K562 (cell line): ENCODE measurements at regions not wholly inside any gene's neighbourhood (a gene's known extent, or its start where the extent isn't known, plus 50 kb on each side); places are given as distances from the start of the nearest gene placed in this dataset.

ENCODE experiments used
- ADNP ChIP-seq: fragments of 200-800 bp; sonication (Bioruptor generic); IDR thresholded peaks from 2 replicates; pipeline ENCODE4 v1.6.1; 2016; ENCODE audit warnings: missing genetic modification characterization, missing compliant biosample characterization
- BRD4 ChIP-seq: fragments of 200-600 bp; sonication (generic); IDR thresholded peaks from 2 replicates; pipeline ENCODE4 v1.6.1; 2017; ENCODE audit warnings: inconsistent platforms
- CREBBP ChIP-seq: IDR thresholded peaks from one replicate; pipeline ENCODE4 v1.6.1; 2012; ENCODE audit warnings: low read depth, mild to moderate bottlenecking, control low read depth, inconsistent platforms, low read length
- FOXJ3 ChIP-seq: sonication (generic); formaldehyde crosslinking; IDR thresholded peaks from 2 replicates; pipeline ENCODE4 v1.4.0; 2020; ENCODE audit warnings: mild to moderate bottlenecking, missing genetic modification reagents
- HNRNPH1 ChIP-seq: fragments of 200-400 bp; formaldehyde crosslinking; optimal IDR thresholded peaks from 2 replicates; pipeline ENCODE3; 2017; ENCODE audit warnings: low read depth, mild to moderate bottlenecking, low read length, moderate library complexity
- MCM3 ChIP-seq: fragments of 450-650 bp; IDR thresholded peaks from 2 replicates; pipeline ENCODE4 v1.6.1; 2016
- RNF2 ChIP-seq: sonication (generic); IDR thresholded peaks from 2 replicates; pipeline ENCODE4 v1.6.1; 2016
- SMARCC2 ChIP-seq: fragments of 450-650 bp; IDR thresholded peaks from 2 replicates; pipeline ENCODE4 v1.6.1; 2017; ENCODE audit warnings: antibody characterized with exemption, moderate library complexity, mild to moderate bottlenecking, low read depth
- TF ChIP-seq, protein P1 (sequence below): IDR thresholded peaks from 3 replicates; pipeline ENCODE4 v1.6.1; 2011; ENCODE audit warnings: borderline replicate concordance, mild to moderate bottlenecking; ENCODE audit not compliant: insufficient read length, insufficient read depth
- TF ChIP-seq, protein P2 (sequence below): fragments of 250-450 bp; sonication (Bioruptor Pico); IDR thresholded peaks from 2 replicates; pipeline ENCODE4 v1.9.0; 2021; ENCODE audit warnings: mild to moderate bottlenecking, inconsistent platforms
- TF ChIP-seq, protein P3 (sequence below): fragments of 250-450 bp; sonication (Bioruptor Pico); IDR thresholded peaks from 2 replicates; pipeline ENCODE4 v1.5.0; 2020; ENCODE audit warnings: mild to moderate bottlenecking
- TF ChIP-seq, protein P4 (sequence below): sonication (generic); formaldehyde crosslinking; IDR thresholded peaks from 2 replicates; pipeline ENCODE4 v1.8.0; 2022; ENCODE audit warnings: mild to moderate bottlenecking, missing genetic modification reagents
- TF ChIP-seq, protein P5 (sequence below): fragments of 450-650 bp; IDR thresholded peaks from 2 replicates; pipeline ENCODE4 v1.6.1; 2014; ENCODE audit warnings: low read depth, mild to moderate bottlenecking, moderate library complexity, borderline replicate concordance
- TF ChIP-seq, protein P6 (sequence below): fragments of 450-650 bp; IDR thresholded peaks from 2 replicates; pipeline ENCODE4 v1.7.1; 2018; ENCODE audit warnings: mild to moderate bottlenecking, low read depth; ENCODE audit not compliant: partially characterized antibody
- TF ChIP-seq, protein P7 (sequence below): sonication (generic); formaldehyde crosslinking; IDR thresholded peaks from 2 replicates; pipeline ENCODE4 v1.8.1; 2023; ENCODE audit warnings: mild to moderate bottlenecking, missing genetic modification reagents

DNA sequence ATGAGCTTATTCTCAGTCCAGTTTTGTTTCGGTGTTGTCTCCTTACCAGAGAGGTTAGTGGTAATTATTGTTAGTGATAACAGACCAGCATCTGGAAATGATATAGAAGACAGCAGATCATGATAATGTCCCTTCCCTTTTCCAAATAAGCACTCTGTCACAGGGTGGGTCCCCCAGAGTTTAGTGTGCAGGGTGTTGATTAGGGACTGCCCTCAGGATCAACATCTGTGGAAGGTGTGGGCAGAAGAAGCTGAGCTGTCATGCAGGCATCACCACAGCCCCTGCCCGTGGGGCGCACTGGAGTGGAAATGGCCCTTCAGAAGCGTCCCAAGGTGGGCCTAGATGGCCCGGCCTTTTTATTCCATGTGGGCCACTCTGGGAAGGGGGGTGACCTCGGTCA is 67.6 kb upstream of the DTNBP1 start (continued):
- TF ChIP-seq, protein P1, sequence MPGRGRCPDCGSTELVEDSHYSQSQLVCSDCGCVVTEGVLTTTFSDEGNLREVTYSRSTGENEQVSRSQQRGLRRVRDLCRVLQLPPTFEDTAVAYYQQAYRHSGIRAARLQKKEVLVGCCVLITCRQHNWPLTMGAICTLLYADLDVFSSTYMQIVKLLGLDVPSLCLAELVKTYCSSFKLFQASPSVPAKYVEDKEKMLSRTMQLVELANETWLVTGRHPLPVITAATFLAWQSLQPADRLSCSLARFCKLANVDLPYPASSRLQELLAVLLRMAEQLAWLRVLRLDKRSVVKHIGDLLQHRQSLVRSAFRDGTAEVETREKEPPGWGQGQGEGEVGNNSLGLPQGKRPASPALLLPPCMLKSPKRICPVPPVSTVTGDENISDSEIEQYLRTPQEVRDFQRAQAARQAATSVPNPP, result no peak
- TF ChIP-seq, protein P2, sequence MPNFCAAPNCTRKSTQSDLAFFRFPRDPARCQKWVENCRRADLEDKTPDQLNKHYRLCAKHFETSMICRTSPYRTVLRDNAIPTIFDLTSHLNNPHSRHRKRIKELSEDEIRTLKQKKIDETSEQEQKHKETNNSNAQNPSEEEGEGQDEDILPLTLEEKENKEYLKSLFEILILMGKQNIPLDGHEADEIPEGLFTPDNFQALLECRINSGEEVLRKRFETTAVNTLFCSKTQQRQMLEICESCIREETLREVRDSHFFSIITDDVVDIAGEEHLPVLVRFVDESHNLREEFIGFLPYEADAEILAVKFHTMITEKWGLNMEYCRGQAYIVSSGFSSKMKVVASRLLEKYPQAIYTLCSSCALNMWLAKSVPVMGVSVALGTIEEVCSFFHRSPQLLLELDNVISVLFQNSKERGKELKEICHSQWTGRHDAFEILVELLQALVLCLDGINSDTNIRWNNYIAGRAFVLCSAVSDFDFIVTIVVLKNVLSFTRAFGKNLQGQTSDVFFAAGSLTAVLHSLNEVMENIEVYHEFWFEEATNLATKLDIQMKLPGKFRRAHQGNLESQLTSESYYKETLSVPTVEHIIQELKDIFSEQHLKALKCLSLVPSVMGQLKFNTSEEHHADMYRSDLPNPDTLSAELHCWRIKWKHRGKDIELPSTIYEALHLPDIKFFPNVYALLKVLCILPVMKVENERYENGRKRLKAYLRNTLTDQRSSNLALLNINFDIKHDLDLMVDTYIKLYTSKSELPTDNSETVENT (CRISPR knock-in tag), result no peak
- no peak for TF ChIP-seq MCM3
- no peak for TF ChIP-seq BRD4
- TF ChIP-seq, protein P3, sequence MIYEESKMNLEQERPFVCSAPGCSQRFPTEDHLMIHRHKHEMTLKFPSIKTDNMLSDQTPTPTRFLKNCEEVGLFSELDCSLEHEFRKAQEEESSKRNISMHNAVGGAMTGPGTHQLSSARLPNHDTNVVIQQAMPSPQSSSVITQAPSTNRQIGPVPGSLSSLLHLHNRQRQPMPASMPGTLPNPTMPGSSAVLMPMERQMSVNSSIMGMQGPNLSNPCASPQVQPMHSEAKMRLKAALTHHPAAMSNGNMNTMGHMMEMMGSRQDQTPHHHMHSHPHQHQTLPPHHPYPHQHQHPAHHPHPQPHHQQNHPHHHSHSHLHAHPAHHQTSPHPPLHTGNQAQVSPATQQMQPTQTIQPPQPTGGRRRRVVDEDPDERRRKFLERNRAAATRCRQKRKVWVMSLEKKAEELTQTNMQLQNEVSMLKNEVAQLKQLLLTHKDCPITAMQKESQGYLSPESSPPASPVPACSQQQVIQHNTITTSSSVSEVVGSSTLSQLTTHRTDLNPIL (CRISPR knock-in tag), result no peak
- TF ChIP-seq, protein P4, sequence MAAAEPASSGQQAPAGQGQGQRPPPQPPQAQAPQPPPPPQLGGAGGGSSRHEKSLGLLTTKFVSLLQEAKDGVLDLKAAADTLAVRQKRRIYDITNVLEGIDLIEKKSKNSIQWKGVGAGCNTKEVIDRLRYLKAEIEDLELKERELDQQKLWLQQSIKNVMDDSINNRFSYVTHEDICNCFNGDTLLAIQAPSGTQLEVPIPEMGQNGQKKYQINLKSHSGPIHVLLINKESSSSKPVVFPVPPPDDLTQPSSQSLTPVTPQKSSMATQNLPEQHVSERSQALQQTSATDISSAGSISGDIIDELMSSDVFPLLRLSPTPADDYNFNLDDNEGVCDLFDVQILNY, result no peak
- TF ChIP-seq CREBBP, result no peak
- TF ChIP-seq, protein P5, sequence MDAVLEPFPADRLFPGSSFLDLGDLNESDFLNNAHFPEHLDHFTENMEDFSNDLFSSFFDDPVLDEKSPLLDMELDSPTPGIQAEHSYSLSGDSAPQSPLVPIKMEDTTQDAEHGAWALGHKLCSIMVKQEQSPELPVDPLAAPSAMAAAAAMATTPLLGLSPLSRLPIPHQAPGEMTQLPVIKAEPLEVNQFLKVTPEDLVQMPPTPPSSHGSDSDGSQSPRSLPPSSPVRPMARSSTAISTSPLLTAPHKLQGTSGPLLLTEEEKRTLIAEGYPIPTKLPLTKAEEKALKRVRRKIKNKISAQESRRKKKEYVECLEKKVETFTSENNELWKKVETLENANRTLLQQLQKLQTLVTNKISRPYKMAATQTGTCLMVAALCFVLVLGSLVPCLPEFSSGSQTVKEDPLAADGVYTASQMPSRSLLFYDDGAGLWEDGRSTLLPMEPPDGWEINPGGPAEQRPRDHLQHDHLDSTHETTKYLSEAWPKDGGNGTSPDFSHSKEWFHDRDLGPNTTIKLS, result no peak
- TF ChIP-seq FOXJ3 (CRISPR knock-in tag), result no peak
- TF ChIP-seq RNF2, result no peak
- TF ChIP-seq, protein P6, sequence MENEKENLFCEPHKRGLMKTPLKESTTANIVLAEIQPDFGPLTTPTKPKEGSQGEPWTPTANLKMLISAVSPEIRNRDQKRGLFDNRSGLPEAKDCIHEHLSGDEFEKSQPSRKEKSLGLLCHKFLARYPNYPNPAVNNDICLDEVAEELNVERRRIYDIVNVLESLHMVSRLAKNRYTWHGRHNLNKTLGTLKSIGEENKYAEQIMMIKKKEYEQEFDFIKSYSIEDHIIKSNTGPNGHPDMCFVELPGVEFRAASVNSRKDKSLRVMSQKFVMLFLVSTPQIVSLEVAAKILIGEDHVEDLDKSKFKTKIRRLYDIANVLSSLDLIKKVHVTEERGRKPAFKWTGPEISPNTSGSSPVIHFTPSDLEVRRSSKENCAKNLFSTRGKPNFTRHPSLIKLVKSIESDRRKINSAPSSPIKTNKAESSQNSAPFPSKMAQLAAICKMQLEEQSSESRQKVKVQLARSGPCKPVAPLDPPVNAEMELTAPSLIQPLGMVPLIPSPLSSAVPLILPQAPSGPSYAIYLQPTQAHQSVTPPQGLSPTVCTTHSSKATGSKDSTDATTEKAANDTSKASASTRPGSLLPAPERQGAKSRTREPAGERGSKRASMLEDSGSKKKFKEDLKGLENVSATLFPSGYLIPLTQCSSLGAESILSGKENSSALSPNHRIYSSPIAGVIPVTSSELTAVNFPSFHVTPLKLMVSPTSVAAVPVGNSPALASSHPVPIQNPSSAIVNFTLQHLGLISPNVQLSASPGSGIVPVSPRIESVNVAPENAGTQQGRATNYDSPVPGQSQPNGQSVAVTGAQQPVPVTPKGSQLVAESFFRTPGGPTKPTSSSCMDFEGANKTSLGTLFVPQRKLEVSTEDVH, result no peak
- TF ChIP-seq SMARCC2, result peak; percentile 23; the same call in 1 of the 2 replicates
- TF ChIP-seq HNRNPH1, result no peak
- TF ChIP-seq ADNP, result no peak; the same call in 1 of the 2 replicates
- TF ChIP-seq, protein P7, sequence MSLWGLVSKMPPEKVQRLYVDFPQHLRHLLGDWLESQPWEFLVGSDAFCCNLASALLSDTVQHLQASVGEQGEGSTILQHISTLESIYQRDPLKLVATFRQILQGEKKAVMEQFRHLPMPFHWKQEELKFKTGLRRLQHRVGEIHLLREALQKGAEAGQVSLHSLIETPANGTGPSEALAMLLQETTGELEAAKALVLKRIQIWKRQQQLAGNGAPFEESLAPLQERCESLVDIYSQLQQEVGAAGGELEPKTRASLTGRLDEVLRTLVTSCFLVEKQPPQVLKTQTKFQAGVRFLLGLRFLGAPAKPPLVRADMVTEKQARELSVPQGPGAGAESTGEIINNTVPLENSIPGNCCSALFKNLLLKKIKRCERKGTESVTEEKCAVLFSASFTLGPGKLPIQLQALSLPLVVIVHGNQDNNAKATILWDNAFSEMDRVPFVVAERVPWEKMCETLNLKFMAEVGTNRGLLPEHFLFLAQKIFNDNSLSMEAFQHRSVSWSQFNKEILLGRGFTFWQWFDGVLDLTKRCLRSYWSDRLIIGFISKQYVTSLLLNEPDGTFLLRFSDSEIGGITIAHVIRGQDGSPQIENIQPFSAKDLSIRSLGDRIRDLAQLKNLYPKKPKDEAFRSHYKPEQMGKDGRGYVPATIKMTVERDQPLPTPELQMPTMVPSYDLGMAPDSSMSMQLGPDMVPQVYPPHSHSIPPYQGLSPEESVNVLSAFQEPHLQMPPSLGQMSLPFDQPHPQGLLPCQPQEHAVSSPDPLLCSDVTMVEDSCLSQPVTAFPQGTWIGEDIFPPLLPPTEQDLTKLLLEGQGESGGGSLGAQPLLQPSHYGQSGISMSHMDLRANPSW (CRISPR knock-in tag), result no peak
